Endothelial cell of umbilical vein (primary cell): ENCODE measurements at regions not wholly inside any gene's neighbourhood (a gene's known extent, or its start where the extent isn't known, plus 50 kb on each side); places are given as distances from the start of the nearest gene placed in this dataset.
"Not testable (repeated sequence)": the region's sequence is repeated elsewhere in the genome, so short reads cannot be mapped to it uniquely, and the experiment has no call there.

ENCODE experiments used
- BruUV-seq: library from RNA; stranded (reverse); fragments of 400-500 nt; replicated peaks from 2 replicates; lab custom pipeline; 2021; lab: Mats Ljungman, UMichigan
- CTCF ChIA-PET: fragments of 300-600, 350-600 bp; sonication (Branson Sonifier 250); formaldehyde crosslinking; loops from one replicate; lab custom pipeline; 2021; ENCODE audit warnings: antibody characterized with exemption, inconsistent platforms; lab: Charles Lee
- POLR2A ChIA-PET: fragments of 300-600, 350-600 bp; sonication (Branson Sonifier 250); formaldehyde crosslinking; loops from one replicate; lab custom pipeline; 2021; ENCODE audit warnings: antibody characterized with exemption, inconsistent platforms; lab: Charles Lee
- DNase-seq: peaks from one replicate; pipeline ENCODE4 v3.0.0-alpha.2; 2011; ENCODE audit warnings: low read depth, low spot score
- FAIRE-seq: peaks from 2 replicates; lab custom pipeline; 2011; peaks lifted over from hg19 to GRCh38; lab: Jason Lieb, UNC
- H2AFZ ChIP-seq: 2 replicates; pipeline ENCODE4 v1.6.0; 2012; ENCODE audit warnings: low read depth, low read length, control low read depth, inconsistent platforms
- H3K27ac ChIP-seq: 2 replicates; pipeline ENCODE4 v1.5.1; 2011; ENCODE audit warnings: low read depth, mild to moderate bottlenecking, control low read depth, low read length, moderate library complexity; ENCODE audit not compliant: insufficient read depth
- H3K27me3 ChIP-seq, 2 experiments: 2 replicates each; pipeline versions ENCODE4 v1.6.0 to v1.6.1; 2011; ENCODE audit warnings: low read length in 2 of 2, mixed read lengths in 1 of 2; ENCODE audit not compliant: control insufficient read depth in 2 of 2, insufficient read depth in 2 of 2
- H3K36me3 ChIP-seq, 2 experiments: 2 replicates in 1 of 2; 3 replicates in 1 of 2; pipeline ENCODE4 v1.5.1; 2011; ENCODE audit warnings: low read length in 2 of 2, mild to moderate bottlenecking in 1 of 2, moderate library complexity in 1 of 2; ENCODE audit not compliant: control insufficient read depth in 2 of 2, insufficient read depth in 2 of 2; ENCODE audit errors: extremely low read depth in 1 of 2
- H3K4me1 ChIP-seq: 3 replicates; pipeline ENCODE4 v1.5.1; 2011; ENCODE audit warnings: mild to moderate bottlenecking, low read length; ENCODE audit not compliant: control insufficient read depth, insufficient read depth; ENCODE audit errors: extremely low read depth
- H3K4me2 ChIP-seq: 2 replicates; pipeline ENCODE4 v1.6.1; 2011; ENCODE audit warnings: low read length, control low read depth, mixed read lengths; ENCODE audit not compliant: insufficient read depth
- H3K4me3 ChIP-seq, 3 experiments: fragments of 200-600 bp in 1 of 3; sonication (generic), shearing (Covaris generic) in 1 of 3; replicated peaks in 1 of 3; 2 replicates each; pipeline ENCODE4 v1.5.1; 2011 to 2016; ENCODE audit warnings: control low read depth in 3 of 3, low read length in 3 of 3, mild to moderate bottlenecking in 2 of 3, inconsistent platforms in 1 of 3, low read depth in 1 of 3, moderate library complexity in 1 of 3; ENCODE audit not compliant: insufficient read depth in 1 of 3
- H3K79me2 ChIP-seq: 2 replicates; pipeline ENCODE4 v1.6.0; 2012; ENCODE audit warnings: low read length, inconsistent platforms; ENCODE audit not compliant: control insufficient read depth, insufficient read depth
- H3K9ac ChIP-seq: replicated peaks from 2 replicates; pipeline ENCODE3; 2011; ENCODE audit warnings: low read length, control low read depth; ENCODE audit not compliant: insufficient read depth; ENCODE audit errors: extremely low read depth
- H3K9me1 ChIP-seq: replicated peaks from 3 replicates; pipeline ENCODE4 v1.6.0; 2011; ENCODE audit warnings: mild to moderate bottlenecking, low read length; ENCODE audit not compliant: control insufficient read depth, insufficient read depth; ENCODE audit errors: extremely low read depth
- H3K9me3 ChIP-seq: replicated peaks from 2 replicates; pipeline ENCODE4 v1.5.1; 2012; ENCODE audit warnings: low read length, inconsistent platforms; ENCODE audit not compliant: control insufficient read depth, insufficient read depth
- H4K20me1 ChIP-seq: replicated peaks from 2 replicates; pipeline ENCODE3; 2011; ENCODE audit warnings: mild to moderate bottlenecking, low read length; ENCODE audit not compliant: control insufficient read depth, insufficient read depth; ENCODE audit errors: extremely low read depth
- EZH2 ChIP-seq: IDR thresholded peaks from 2 replicates; pipeline ENCODE4 v1.6.1; 2012; ENCODE audit warnings: borderline replicate concordance, low read depth, mild to moderate bottlenecking, moderate library complexity, low read length, inconsistent platforms; ENCODE audit not compliant: severe bottlenecking
- FOS ChIP-seq: IDR thresholded peaks from 2 replicates; pipeline ENCODE4 v1.6.1; 2011; ENCODE audit warnings: mild to moderate bottlenecking, low read length, moderate library complexity, borderline replicate concordance; ENCODE audit not compliant: insufficient read depth
- GATA2 ChIP-seq: IDR thresholded peaks from 2 replicates; pipeline ENCODE4 v1.7.0; 2011; ENCODE audit warnings: low read depth, mild to moderate bottlenecking, moderate library complexity, mixed read lengths, low read length; ENCODE audit not compliant: insufficient read length, insufficient read depth
- JUN ChIP-seq: IDR thresholded peaks from 2 replicates; pipeline ENCODE4 v1.6.1; 2011; ENCODE audit warnings: borderline replicate concordance, low read depth; ENCODE audit not compliant: insufficient read length, insufficient read depth
- MAX ChIP-seq: IDR thresholded peaks from 2 replicates; pipeline ENCODE4 v1.6.1; 2011; ENCODE audit not compliant: insufficient read depth, insufficient read length
- MYC ChIP-seq: IDR thresholded peaks from one replicate; pipeline ENCODE4 v1.6.1; 2011; ENCODE audit warnings: mild to moderate bottlenecking, low read depth, low read length
- POLR2A ChIP-seq: IDR thresholded peaks from 2 replicates; pipeline ENCODE4 v1.6.1; 2012; ENCODE audit warnings: low read depth, mild to moderate bottlenecking, control low read depth, low read length
- POLR2AphosphoS5 ChIP-seq: IDR thresholded peaks from 2 replicates; pipeline ENCODE4 v1.6.1; 2012; ENCODE audit warnings: low read depth, mild to moderate bottlenecking, control low read depth, low read length, moderate library complexity; ENCODE audit not compliant: insufficient read depth
- dilution Hi-C: fragments of 300-500 bp; cut with MboI; formaldehyde crosslinking; loops from one replicate; pipeline ENCODE4 v1.15.0; 2019; ENCODE audit warnings: low sequenced_read_pairs; ENCODE audit not compliant: extremely low pct_ligation_motif_present
- intact Hi-C: fragments of 100-400 bp; cut with micrococcal nuclease; formaldehyde crosslinking; loops from one replicate; pipeline ENCODE4 v1.10.0; 2022
- TF ChIP-seq, protein P1 (sequence below), 2 donors: IDR thresholded peaks; 1 replicate in 1 of 2; 2 replicates in 1 of 2; pipeline ENCODE4 v1.5.1; 2011; ENCODE audit warnings: low read length in 2 of 2, mild to moderate bottlenecking in 2 of 2, moderate library complexity in 2 of 2, control low read depth in 1 of 2, inconsistent platforms in 1 of 2, low read depth in 1 of 2; ENCODE audit not compliant: insufficient read depth in 1 of 2; ENCODE audit errors: extremely low read depth in 1 of 2

DNA sequence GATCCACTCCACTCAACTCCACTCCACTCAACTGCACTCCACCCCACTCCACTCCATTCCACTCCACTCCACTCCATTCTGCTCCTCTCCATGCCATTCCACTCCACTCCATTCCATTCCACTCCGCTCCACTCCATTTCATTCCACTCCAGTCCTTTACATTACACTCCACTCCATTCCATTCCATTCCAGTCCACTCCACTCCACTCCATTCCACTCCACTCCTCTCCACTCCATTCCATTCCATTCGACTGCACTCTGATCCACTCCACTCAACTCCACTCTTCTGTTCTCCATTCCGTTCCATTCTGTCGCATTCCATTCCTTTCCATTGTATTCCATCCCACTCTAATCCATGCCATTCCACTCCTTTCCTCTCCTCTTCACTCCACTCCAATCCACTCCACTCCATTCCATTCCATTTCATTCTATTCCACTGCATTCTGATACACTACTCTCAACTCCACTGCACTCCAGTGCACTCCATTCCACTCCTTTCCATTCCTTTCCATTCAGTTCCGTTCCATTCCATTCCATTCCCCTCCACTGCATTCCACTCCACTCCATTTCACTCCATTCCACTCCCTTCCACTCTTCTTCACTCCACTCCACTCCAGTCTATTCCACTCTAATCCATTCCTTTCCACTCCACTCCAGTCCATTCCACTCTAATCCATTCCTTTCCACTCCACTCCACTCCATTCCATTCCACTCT is 2564.2 kb upstream of the TPTE start:
- POLR2A ChIA-PET = not testable (repeated sequence)

GRCh38 chr21:7957713-7958064 is 2563.7 kb upstream of the TPTE start:
- Histone ChIP-seq H3K27me3 (no peaks in the 10 kb centered on the region), H3K4me3 (no peak overlapping the region), H3K4me2 (no peak overlapping the region), H2AFZ (no peak overlapping the region), H3K9me1 (no peaks in the 10 kb centered on the region), H3K36me3 (no peaks in the 10 kb centered on the region), H3K9ac (no peak overlapping the region), H3K4me1 (no peaks in the 10 kb centered on the region), H3K27ac (no peak overlapping the region), H3K9me3 (peaks cover 42% of the 10 kb centered on the region), H3K79me2 (no peaks in the 10 kb centered on the region), H4K20me1 (no peaks in the 10 kb centered on the region)
- FAIRE-seq = no peak
- ChIA-PET CTCF (no interaction called here), POLR2A (no interaction called here)
- DNase-seq = no peak
- intact Hi-C loops (no loop called here), dilution Hi-C loops (no loop called here)
- TF ChIP-seq MAX (no peak), JUN (no peak), EZH2 (no peak), FOS (no peak), POLR2AphosphoS5 (no peak), POLR2A (no peak), GATA2 (no peak), MYC (no peak)
- TF ChIP-seq, protein P1, sequence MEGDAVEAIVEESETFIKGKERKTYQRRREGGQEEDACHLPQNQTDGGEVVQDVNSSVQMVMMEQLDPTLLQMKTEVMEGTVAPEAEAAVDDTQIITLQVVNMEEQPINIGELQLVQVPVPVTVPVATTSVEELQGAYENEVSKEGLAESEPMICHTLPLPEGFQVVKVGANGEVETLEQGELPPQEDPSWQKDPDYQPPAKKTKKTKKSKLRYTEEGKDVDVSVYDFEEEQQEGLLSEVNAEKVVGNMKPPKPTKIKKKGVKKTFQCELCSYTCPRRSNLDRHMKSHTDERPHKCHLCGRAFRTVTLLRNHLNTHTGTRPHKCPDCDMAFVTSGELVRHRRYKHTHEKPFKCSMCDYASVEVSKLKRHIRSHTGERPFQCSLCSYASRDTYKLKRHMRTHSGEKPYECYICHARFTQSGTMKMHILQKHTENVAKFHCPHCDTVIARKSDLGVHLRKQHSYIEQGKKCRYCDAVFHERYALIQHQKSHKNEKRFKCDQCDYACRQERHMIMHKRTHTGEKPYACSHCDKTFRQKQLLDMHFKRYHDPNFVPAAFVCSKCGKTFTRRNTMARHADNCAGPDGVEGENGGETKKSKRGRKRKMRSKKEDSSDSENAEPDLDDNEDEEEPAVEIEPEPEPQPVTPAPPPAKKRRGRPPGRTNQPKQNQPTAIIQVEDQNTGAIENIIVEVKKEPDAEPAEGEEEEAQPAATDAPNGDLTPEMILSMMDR (IDR thresholded peaks at IDR 0.05; ENCODE audit: extremely low read depth in 1 of 2, insufficient read depth in 1 of 2, low read depth in 1 of 2, low read length in 2 of 2) = no peak
- no TSS peak for BruUV-seq

More for the DNA sequence above, 2564.2 kb upstream of the TPTE start:
- intact Hi-C loops, BruUV-seq, H3K27me3 ChIP-seq, H3K9me1 ChIP-seq, H4K20me1 ChIP-seq, FAIRE-seq, H3K79me2 ChIP-seq, H3K9ac ChIP-seq, dilution Hi-C loops, H3K4me1 ChIP-seq, H3K36me3 ChIP-seq, DNase-seq, CTCF ChIA-PET, H2AFZ ChIP-seq, H3K4me2 ChIP-seq, H3K4me3 ChIP-seq, H3K27ac ChIP-seq: not testable (repeated sequence)
- H3K9me3 ChIP-seq = peaks cover 47% of the 10 kb centered on the region
